MV-4-11 (cell line): ENCODE measurements at regions not wholly inside any gene's neighbourhood (a gene's known extent, or its start where the extent isn't known, plus 50 kb on each side); places are given as distances from the start of the nearest gene placed in this dataset.

Experiments
- DNase-seq: peaks from one replicate; lab custom pipeline; 2025; lab: John Stamatoyannopoulos, UW

GRCh38 chr21:24225431-24225830 lies 1381.8 kb downstream of the MRPL39 start:
- DNase-seq = peak; percentile 21

GRCh38 chr21:24224422-24224821 lies 1382.9 kb downstream of the MRPL39 start:
- no peak for DNase-seq

DNA sequence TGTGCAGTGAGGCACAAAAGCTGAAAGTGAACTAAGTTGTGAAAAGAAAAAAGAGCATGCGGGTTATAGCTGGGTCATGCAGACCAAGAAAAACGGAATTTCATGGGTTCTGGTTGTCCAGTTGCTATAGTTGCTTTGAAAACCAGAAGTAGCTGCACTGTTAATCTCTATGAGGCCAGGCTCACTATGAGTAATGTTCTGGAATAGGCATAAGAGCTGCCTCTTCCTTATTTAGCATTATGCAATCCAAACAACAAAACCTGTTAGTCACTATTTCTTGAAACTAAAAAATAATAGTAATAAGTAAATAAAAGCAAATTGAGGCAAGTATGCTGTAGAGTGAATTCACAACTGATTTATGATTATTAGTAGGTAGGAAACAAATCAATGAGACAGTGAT lies 1383.7 kb downstream of the MRPL39 start:
- peak; percentile 98 for DNase-seq

DNA sequence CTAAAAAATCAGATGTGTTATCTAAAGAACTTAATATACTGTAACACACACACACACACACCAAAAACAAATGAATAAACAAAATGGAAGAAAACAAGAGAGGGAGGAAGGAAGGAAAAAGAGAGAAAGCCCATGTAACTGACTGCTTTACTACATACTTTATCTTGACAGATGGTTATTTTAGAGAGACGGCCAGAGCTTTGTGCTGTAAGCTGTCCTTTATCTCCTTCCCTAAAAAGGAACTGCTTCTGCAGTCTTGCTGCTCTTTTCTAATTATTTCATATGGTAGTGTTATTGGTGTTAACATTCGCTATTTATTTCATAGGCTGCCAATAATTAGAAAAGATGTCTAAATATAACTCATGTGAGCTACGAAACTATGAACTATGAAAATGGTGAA lies 1384.6 kb downstream of the MRPL39 start:
- peak; percentile 68 for DNase-seq

DNA sequence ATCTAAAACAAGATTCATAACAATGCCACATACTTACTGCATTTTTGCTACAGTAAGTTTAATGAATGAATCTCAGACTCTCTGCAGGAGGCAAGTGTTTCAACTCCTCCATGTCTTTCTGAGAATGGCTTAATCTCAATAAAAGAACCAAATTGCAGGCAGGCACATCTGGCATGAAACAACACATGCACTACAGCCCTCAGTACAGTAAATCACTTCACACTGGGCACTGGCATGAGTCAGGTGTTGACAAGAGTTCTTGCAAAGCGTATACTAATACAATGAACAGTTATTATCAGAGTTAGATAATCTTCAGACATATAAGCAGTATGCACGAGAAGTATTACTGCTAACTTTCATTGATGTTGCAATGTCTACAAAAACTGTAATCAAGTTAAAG lies 1386.8 kb downstream of the MRPL39 start:
- DNase-seq = no peak

DNA sequence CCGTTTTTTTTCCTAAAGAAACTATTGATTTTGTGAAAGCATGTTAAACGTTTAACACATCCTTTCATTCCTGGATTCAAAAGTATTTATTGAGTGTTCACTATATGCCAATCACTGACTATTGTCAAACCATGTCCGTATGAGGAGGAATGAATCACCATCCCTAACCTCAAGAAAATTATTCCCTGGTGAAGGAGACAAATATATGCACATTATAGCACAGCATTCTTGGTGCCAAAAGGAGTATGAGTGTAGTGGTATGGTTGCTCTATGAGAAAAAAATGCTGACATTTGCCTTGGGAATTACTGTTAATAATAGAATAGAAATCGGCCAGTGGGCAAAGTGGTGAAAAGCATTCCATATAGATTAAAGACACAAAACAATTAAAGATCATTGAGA lies 1390.1 kb downstream of the MRPL39 start:
- no peak for DNase-seq

DNA sequence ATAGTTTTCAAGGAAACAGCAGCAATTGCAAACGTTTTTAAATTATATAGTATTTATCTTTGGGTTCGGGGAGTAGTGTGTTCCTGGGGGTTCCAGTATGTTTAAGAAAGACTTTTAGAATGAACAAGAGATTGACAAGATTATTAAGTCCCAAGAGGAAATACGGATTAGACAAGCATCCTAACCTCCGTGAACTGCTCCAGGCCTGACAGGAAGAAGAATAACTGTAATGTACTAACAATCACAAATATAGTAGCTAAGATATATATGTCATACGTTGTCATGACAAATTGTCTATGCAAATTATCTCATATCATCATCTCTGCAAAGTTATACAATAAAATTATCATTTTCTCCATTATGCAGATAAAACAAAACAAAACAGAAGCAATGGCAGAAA lies 1397.2 kb downstream of the MRPL39 start:
- no peak for DNase-seq

DNA sequence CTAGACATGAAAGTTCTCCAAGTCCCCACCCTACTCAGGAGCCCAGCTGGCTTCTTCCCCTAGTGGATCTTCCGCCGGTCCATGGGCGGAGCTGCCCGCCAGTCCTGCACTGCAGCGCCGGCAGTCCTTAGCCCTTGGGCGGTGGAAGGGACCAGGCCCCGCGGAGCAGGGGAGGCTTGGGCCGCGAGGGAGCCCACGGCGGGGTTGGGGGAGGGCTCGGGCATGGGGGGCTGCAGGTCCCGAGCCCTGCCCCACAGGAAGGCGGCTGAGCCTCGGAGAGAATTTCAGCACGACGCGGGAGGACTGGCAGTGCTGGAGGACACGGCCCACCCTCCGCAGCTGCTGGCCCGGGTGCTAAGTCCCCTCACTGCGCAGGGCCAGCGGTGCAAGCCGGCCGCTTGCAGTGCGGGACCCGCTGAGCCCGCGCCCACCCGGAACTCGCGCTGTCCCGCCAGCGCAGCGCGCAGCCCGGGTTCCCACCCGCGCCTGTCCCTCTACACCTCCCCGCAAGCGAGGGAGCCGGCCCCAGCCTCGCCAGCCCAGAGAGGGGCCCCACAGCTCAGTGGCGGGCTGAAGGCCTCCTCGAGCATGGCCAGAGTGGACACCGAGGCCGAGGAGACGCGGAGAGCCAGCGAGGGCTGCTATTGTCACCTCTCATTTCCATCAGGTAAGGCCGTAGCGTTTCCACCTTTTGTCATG lies 1398.6 kb downstream of the MRPL39 start:
- DNase-seq = no peak

DNA sequence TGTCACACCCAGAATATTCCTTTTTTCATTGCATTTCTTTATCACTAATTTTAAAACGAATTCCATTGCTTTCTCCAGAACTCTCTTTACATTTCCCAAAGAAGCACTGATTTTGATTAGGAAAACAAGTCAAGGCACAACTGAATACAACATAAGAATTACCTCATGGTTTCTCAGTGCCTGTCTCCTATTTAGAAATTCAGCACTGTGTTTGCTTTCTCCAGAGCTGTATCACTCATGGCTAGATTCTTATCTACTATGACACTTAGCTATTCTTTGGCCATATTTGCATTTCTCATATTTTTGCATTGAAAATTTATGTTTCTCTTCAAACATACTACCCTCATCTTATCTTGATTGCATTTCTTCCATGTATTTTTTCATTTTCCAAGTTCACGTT lies 1402.0 kb downstream of the MRPL39 start:
- no peak for DNase-seq

- no peak for DNase-seq
Measured at GRCh38 chr21:24204641-24205040, 1402.6 kb downstream of the MRPL39 start.

GRCh38 chr21:24200052-24200451 lies 1407.2 kb downstream of the MRPL39 start:
- no peak for DNase-seq

- no peak for DNase-seq
Measured at GRCh38 chr21:24197923-24198322, 1409.4 kb downstream of the MRPL39 start.

DNA sequence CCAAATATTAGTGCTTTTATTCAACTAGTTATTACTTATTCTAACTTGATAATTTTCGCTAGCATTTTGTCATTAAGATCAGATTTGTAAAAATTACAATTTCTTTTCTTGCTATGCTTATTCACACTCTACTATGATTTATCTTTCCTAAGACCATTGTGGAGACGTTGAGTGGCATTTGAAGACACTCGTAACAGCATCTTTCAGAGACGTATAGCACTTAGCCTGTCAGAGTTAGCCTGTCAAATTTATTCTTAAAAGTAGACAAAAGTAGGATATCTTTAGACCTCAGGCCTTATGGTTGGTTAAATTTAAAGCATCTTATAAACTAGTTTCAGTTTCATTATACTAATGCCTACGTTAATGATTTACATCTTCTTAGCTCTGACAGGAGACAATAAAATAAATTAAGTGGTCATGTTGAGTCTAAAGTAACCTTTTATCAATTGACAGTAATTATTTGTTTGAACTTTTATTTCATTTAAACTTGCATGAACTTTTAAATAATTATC lies 1410.1 kb downstream of the MRPL39 start:
- no peak for DNase-seq

DNA sequence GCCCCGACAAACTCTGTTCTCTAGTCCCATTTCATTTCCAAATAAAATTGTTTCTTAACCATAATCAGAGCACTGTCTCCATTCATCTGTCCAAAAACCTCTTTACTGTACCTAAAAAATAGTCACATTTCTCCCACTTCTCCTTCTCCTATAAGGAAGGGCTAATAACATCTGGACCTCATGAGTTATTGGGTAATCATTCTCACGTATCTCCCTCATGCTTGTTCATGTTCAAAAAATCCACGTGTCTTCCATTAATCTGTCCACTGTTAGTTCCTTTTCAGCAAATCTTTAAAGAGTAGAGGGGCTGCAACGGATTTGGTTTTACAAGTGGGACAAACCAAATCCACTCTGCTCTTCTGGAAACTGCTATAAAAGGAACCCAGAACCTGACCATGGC lies 1418.8 kb downstream of the MRPL39 start:
- peak; percentile 21 for DNase-seq

DNA sequence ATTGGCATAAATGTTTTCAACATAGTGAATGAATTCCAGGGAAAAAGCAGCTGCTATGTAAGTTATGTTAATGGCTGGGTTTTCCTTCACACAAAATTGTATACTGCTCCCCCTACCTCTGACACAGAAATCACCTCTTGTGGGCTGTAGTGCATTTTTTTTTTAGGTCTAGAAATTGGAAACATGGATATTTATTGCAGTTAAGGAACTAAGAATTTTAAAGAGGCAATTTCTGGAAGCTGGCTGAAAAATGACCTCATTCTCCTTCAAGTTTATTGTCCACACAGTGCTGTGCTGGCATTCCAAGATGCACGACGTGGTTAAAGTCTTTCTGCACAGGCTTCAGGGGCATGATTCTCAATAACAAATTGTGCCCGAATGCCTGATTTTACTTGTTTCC lies 1424.2 kb downstream of the MRPL39 start:
- DNase-seq = no peak

- no peak for DNase-seq
Measured at GRCh38 chr21:24179110-24179509, 1428.2 kb downstream of the MRPL39 start.

- DNase-seq = no peak
Measured at GRCh38 chr21:24175106-24175505, 1432.2 kb downstream of the MRPL39 start.

- DNase-seq = no peak
Measured at GRCh38 chr21:24171736-24172135, 1435.5 kb downstream of the MRPL39 start.

- no peak for DNase-seq
Measured at GRCh38 chr21:24163539-24163938, 1443.7 kb downstream of the MRPL39 start.

DNA sequence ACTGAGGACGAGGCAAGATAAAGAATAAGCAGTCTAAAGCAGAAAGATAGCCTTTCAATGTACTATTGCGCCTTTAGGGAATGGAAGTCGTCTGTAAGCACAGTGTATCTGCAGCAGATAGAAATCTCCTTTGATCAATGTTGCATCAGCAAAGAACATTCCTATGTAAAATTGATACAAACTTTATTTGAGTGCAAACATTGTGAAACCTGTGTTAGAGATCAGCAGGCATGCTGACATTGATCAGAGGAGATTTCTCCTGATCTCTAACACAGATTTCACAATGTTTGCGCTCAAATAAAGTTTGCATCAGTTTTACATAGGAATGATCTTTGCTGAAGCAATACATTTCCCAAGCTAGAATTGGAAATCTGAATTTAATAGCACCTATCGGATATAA lies 1446.8 kb downstream of the MRPL39 start:
- no peak for DNase-seq

- no peak for DNase-seq
Measured at GRCh38 chr21:24153137-24153536, 1454.1 kb downstream of the MRPL39 start.

- no peak for DNase-seq
Measured at GRCh38 chr21:24150753-24151152, 1456.5 kb downstream of the MRPL39 start.

DNA sequence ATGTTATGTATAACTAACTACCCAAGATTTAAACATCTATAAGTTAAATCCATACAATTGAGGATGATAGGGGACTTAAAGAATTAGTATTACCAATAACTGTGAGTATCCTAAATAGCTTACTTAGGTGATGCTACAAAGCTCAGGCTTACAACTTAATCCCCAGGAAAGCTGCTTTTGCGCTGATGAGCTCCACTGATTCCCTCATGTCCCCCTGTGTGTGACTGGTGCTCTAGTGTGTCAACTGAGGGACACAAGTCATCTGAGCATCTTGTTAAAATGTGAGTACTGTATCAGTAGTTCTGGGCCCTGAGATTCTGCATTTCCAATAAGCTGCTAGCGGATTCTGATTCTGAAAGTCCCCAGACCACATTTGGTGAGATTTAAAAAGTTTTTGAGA lies 1458.8 kb downstream of the MRPL39 start:
- DNase-seq = no peak

DNA sequence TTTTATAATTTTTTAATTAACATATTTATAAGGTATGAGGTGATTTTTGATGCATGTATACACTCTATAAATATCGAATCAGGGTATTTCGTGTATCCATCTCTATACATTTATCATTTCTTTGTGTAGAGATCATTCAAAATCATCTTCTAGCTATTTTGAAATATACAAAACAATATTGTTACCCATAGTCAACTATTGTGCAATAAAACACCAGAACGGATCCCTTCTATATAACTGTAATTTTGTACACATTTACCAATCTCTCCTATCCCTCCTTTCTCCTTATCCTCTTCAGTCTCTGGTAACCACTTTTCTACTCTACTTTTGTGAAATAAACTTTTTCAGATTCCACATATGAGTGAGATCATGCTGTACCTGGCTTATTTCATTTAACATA lies 1459.6 kb downstream of the MRPL39 start:
- DNase-seq = no peak
